ENCODE measurements at regions not wholly inside any gene's neighbourhood (a gene's known extent, or its start where the extent isn't known, plus 50 kb on each side); places are given as distances from the start of the nearest gene placed in this dataset.
"Not testable (repeated sequence)": the region's sequence is repeated elsewhere in the genome, so short reads cannot be mapped to it uniquely, and the experiment has no call there.

- Histone ChIP-seq H3K4me3 (ENCODE audit: insufficient read depth, low read depth, low read length, poor library complexity, severe bottlenecking) (no peak overlapping the region), H3K9me3 (ENCODE audit: control insufficient read depth, low read length) (no peaks in the 10 kb centered on the region), H3K4me1 (ENCODE audit: control insufficient read depth, insufficient read depth, low read length, poor library complexity, severe bottlenecking) (no peaks in the 10 kb centered on the region), H3K27ac (ENCODE audit: insufficient read depth, low read length, poor library complexity, severe bottlenecking) (no peak overlapping the region), H3K27me3 (replicated peaks; ENCODE audit: control insufficient read depth, insufficient read depth, low read length, poor library complexity, severe bottlenecking) (no peaks in the 10 kb centered on the region), H3K36me3 (ENCODE audit: control insufficient read depth, insufficient read depth, low read length) (no peaks in the 10 kb centered on the region)
- no peak for DNase-seq
Measured at GRCh38 chr4:111048316-111048715, 425.4 kb upstream of the PITX2 start.

GRCh38 chr4:111064342-111064993 lies 441.6 kb upstream of the PITX2 start:
- H3K27ac ChIP-seq (ENCODE audit: insufficient read depth, low read length, poor library complexity, severe bottlenecking) = no peak overlapping the region
- no peaks in the 10 kb centered on the region for H3K27me3 ChIP-seq (replicated peaks; ENCODE audit: control insufficient read depth, insufficient read depth, low read length, poor library complexity, severe bottlenecking)
- H3K36me3 ChIP-seq (ENCODE audit: control insufficient read depth, insufficient read depth, low read length) = no peaks in the 10 kb centered on the region
- no peak overlapping the region for H3K4me3 ChIP-seq (ENCODE audit: insufficient read depth, low read depth, low read length, poor library complexity, severe bottlenecking)
- no peaks in the 10 kb centered on the region for H3K9me3 ChIP-seq (ENCODE audit: control insufficient read depth, low read length)
- H3K4me1 ChIP-seq (ENCODE audit: control insufficient read depth, insufficient read depth, low read length, poor library complexity, severe bottlenecking) = no peaks in the 10 kb centered on the region
- DNase-seq = no peak

GRCh38 chr4:111066001-111066400 lies 443.1 kb upstream of the PITX2 start:
- Histone ChIP-seq H3K36me3 (ENCODE audit: control insufficient read depth, insufficient read depth, low read length) (no peaks in the 10 kb centered on the region), H3K4me1 (ENCODE audit: control insufficient read depth, insufficient read depth, low read length, poor library complexity, severe bottlenecking) (no peaks in the 10 kb centered on the region), H3K27ac (ENCODE audit: insufficient read depth, low read length, poor library complexity, severe bottlenecking) (no peak overlapping the region), H3K27me3 (replicated peaks; ENCODE audit: control insufficient read depth, insufficient read depth, low read length, poor library complexity, severe bottlenecking) (no peaks in the 10 kb centered on the region), H3K9me3 (ENCODE audit: control insufficient read depth, low read length) (no peaks in the 10 kb centered on the region), H3K4me3 (ENCODE audit: insufficient read depth, low read depth, low read length, poor library complexity, severe bottlenecking) (no peak overlapping the region)
- DNase-seq = no peak

GRCh38 chr4:111066447-111066846 lies 443.6 kb upstream of the PITX2 start:
- Histone ChIP-seq H3K9me3 (ENCODE audit: control insufficient read depth, low read length) (no peaks in the 10 kb centered on the region), H3K36me3 (ENCODE audit: control insufficient read depth, insufficient read depth, low read length) (no peaks in the 10 kb centered on the region), H3K4me1 (ENCODE audit: control insufficient read depth, insufficient read depth, low read length, poor library complexity, severe bottlenecking) (no peaks in the 10 kb centered on the region), H3K4me3 (ENCODE audit: insufficient read depth, low read depth, low read length, poor library complexity, severe bottlenecking) (no peak overlapping the region), H3K27me3 (replicated peaks; ENCODE audit: control insufficient read depth, insufficient read depth, low read length, poor library complexity, severe bottlenecking) (no peaks in the 10 kb centered on the region), H3K27ac (ENCODE audit: insufficient read depth, low read length, poor library complexity, severe bottlenecking) (no peak overlapping the region)
- DNase-seq = no peak

- no peaks in the 10 kb centered on the region for H3K27me3 ChIP-seq (replicated peaks; ENCODE audit: control insufficient read depth, insufficient read depth, low read length, poor library complexity, severe bottlenecking)
- no peak overlapping the region for H3K27ac ChIP-seq (ENCODE audit: insufficient read depth, low read length, poor library complexity, severe bottlenecking)
- no peak overlapping the region for H3K4me3 ChIP-seq (ENCODE audit: insufficient read depth, low read depth, low read length, poor library complexity, severe bottlenecking)
- no peaks in the 10 kb centered on the region for H3K36me3 ChIP-seq (ENCODE audit: control insufficient read depth, insufficient read depth, low read length)
- H3K9me3 ChIP-seq (ENCODE audit: control insufficient read depth, low read length) = no peaks in the 10 kb centered on the region
- no peaks in the 10 kb centered on the region for H3K4me1 ChIP-seq (ENCODE audit: control insufficient read depth, insufficient read depth, low read length, poor library complexity, severe bottlenecking)
- no peak for DNase-seq
Measured at GRCh38 chr4:111066887-111067286, 444.0 kb upstream of the PITX2 start.

GRCh38 chr4:111068883-111069282 lies 446.0 kb upstream of the PITX2 start:
- DNase-seq = no peak
- Histone ChIP-seq H3K4me1 (ENCODE audit: control insufficient read depth, insufficient read depth, low read length, poor library complexity, severe bottlenecking) (no peaks in the 10 kb centered on the region), H3K4me3 (ENCODE audit: insufficient read depth, low read depth, low read length, poor library complexity, severe bottlenecking) (no peak overlapping the region), H3K27ac (ENCODE audit: insufficient read depth, low read length, poor library complexity, severe bottlenecking) (no peak overlapping the region), H3K27me3 (replicated peaks; ENCODE audit: control insufficient read depth, insufficient read depth, low read length, poor library complexity, severe bottlenecking) (no peaks in the 10 kb centered on the region), H3K9me3 (ENCODE audit: control insufficient read depth, low read length) (no peaks in the 10 kb centered on the region), H3K36me3 (ENCODE audit: control insufficient read depth, insufficient read depth, low read length) (no peaks in the 10 kb centered on the region)

- DNase-seq = no peak
- no peaks in the 10 kb centered on the region for H3K36me3 ChIP-seq (ENCODE audit: control insufficient read depth, insufficient read depth, low read length)
Measured at GRCh38 chr4:111070390-111070789, 447.5 kb upstream of the PITX2 start.

GRCh38 chr4:111074523-111075114 lies 451.7 kb upstream of the PITX2 start:
- H3K9me3 ChIP-seq (ENCODE audit: control insufficient read depth, low read length) = no peaks in the 10 kb centered on the region
- no peak overlapping the region for H3K4me3 ChIP-seq (ENCODE audit: insufficient read depth, low read depth, low read length, poor library complexity, severe bottlenecking)
- no peak overlapping the region for H3K27ac ChIP-seq (ENCODE audit: insufficient read depth, low read length, poor library complexity, severe bottlenecking)
- no peak for DNase-seq
- no peaks in the 10 kb centered on the region for H3K4me1 ChIP-seq (ENCODE audit: control insufficient read depth, insufficient read depth, low read length, poor library complexity, severe bottlenecking)
- H3K36me3 ChIP-seq (ENCODE audit: control insufficient read depth, insufficient read depth, low read length) = no peaks in the 10 kb centered on the region
- H3K27me3 ChIP-seq (replicated peaks; ENCODE audit: control insufficient read depth, insufficient read depth, low read length, poor library complexity, severe bottlenecking) = no peaks in the 10 kb centered on the region

More at GRCh38 chr4:111070390-111070789, 447.5 kb upstream of the PITX2 start:
- no peak overlapping the region for H3K27ac ChIP-seq (ENCODE audit: insufficient read depth, low read length, poor library complexity, severe bottlenecking)
- H3K4me1 ChIP-seq (ENCODE audit: control insufficient read depth, insufficient read depth, low read length, poor library complexity, severe bottlenecking) = no peaks in the 10 kb centered on the region
- no peaks in the 10 kb centered on the region for H3K9me3 ChIP-seq (ENCODE audit: control insufficient read depth, low read length)
- H3K27me3 ChIP-seq (replicated peaks; ENCODE audit: control insufficient read depth, insufficient read depth, low read length, poor library complexity, severe bottlenecking) = no peaks in the 10 kb centered on the region
- H3K4me3 ChIP-seq (ENCODE audit: insufficient read depth, low read depth, low read length, poor library complexity, severe bottlenecking) = no peak overlapping the region

- DNase-seq; H3K27ac ChIP-seq (ENCODE audit: insufficient read depth, low read length, poor library complexity, severe bottlenecking); H3K9me3 ChIP-seq (ENCODE audit: control insufficient read depth, low read length); H3K4me1 ChIP-seq (ENCODE audit: control insufficient read depth, insufficient read depth, low read length, poor library complexity, severe bottlenecking); H3K36me3 ChIP-seq (ENCODE audit: control insufficient read depth, insufficient read depth, low read length); H3K27me3 ChIP-seq (replicated peaks; ENCODE audit: control insufficient read depth, insufficient read depth, low read length, poor library complexity, severe bottlenecking); H3K4me3 ChIP-seq (ENCODE audit: insufficient read depth, low read depth, low read length, poor library complexity, severe bottlenecking): not testable (repeated sequence)
Measured at GRCh38 chr4:111076299-111076698, 453.4 kb upstream of the PITX2 start.

GRCh38 chr4:111108153-111108552 lies 485.3 kb upstream of the PITX2 start:
- no peaks in the 10 kb centered on the region for H3K9me3 ChIP-seq (ENCODE audit: control insufficient read depth, low read length)
- no peaks in the 10 kb centered on the region for H3K36me3 ChIP-seq (ENCODE audit: control insufficient read depth, insufficient read depth, low read length)
- H3K27ac ChIP-seq (ENCODE audit: insufficient read depth, low read length, poor library complexity, severe bottlenecking) = no peak overlapping the region
- no peak for DNase-seq
- H3K4me1 ChIP-seq (ENCODE audit: control insufficient read depth, insufficient read depth, low read length, poor library complexity, severe bottlenecking) = no peaks in the 10 kb centered on the region
- H3K4me3 ChIP-seq (ENCODE audit: insufficient read depth, low read depth, low read length, poor library complexity, severe bottlenecking) = no peak overlapping the region
- H3K27me3 ChIP-seq (replicated peaks; ENCODE audit: control insufficient read depth, insufficient read depth, low read length, poor library complexity, severe bottlenecking) = no peaks in the 10 kb centered on the region
